ENCODE measurements at regions not wholly inside any gene's neighbourhood (a gene's known extent, or its start where the extent isn't known, plus 50 kb on each side); places are given as distances from the start of the nearest gene placed in this dataset.
A peak's percentile ranks its signal among the peaks of the same experiment; 100 is the strongest.

GRCh38 chr4:154029171-154029570 lies 240.3 kb upstream of the SFRP2 start:
- Histone ChIP-seq H2AFZ (ENCODE audit: low read length) (no peak overlapping the region), H3K18ac (ENCODE audit: insufficient read length, low read depth, low read length) (no peak overlapping the region), H3K79me1 (ENCODE audit: insufficient read depth, low read depth, low read length, poor library complexity, severe bottlenecking) (no peaks in the 10 kb centered on the region), H3K9me3 (ENCODE audit: control insufficient read depth, low read depth, low read length) (no peaks in the 10 kb centered on the region), H3K14ac (ENCODE audit: insufficient read depth, low read length) (no peak overlapping the region), H3K56ac (ENCODE audit: insufficient read length, low read depth, low read length) (no peak overlapping the region), H2BK5ac (ENCODE audit: insufficient read length, low read length) (no peak overlapping the region), H3K27ac (ENCODE audit: insufficient read length, low read depth, low read length) (no peak overlapping the region), H2BK20ac (ENCODE audit: low read depth, low read length, poor library complexity, severe bottlenecking) (peak overlapping the region; percentile 83), H3K23me2 (ENCODE audit: insufficient read length, low read depth, low read length, poor library complexity, severe bottlenecking) (no peaks in the 10 kb centered on the region), H4K5ac (ENCODE audit: insufficient read length, low read depth, low read length) (no peak overlapping the region), H3K9ac (ENCODE audit: extremely low read depth, insufficient read length, low read length) (no peak overlapping the region), H2BK15ac (ENCODE audit: low read depth, low read length) (no peak overlapping the region), H2BK120ac (ENCODE audit: low read depth, low read length, poor library complexity, severe bottlenecking) (no peak overlapping the region), H3K79me2 (ENCODE audit: insufficient read depth, low read length) (no peaks in the 10 kb centered on the region), H3T11ph (ENCODE audit: low read length) (no peak overlapping the region), H2BK12ac (ENCODE audit: insufficient read length, low read depth, low read length) (no peak overlapping the region), H4K20me1 (ENCODE audit: control insufficient read depth, insufficient read depth, insufficient read length) (no peaks in the 10 kb centered on the region), H4K91ac (ENCODE audit: insufficient read length, low read depth, low read length) (no peak overlapping the region), H3K4me2 (ENCODE audit: insufficient read depth, insufficient read length, low read length) (no peak overlapping the region), H3K4ac (ENCODE audit: low read depth, low read length) (no peak overlapping the region), H2AK5ac (ENCODE audit: insufficient read length, low read length) (no peak overlapping the region), H3K4me1 (ENCODE audit: insufficient read depth, low read length) (peaks cover 9% of the 10 kb centered on the region), H3K23ac (ENCODE audit: insufficient read length, low read depth, low read length) (no peak overlapping the region), H3K27me3 (ENCODE audit: insufficient read depth, low read length) (no peaks in the 10 kb centered on the region), H4K8ac (replicated peaks; ENCODE audit: insufficient read length, low read depth, low read length) (no peak overlapping the region)
- Mint-ChIP-seq H3K4me1 (peaks cover 27 to 30% of the 10 kb centered on the region in 2 experiments), H3K9me3 (peaks cover 10 to 13% of the 10 kb centered on the region in 2 experiments; a peak in 4 of 5 replicates), H3K27ac (no peak overlapping the region), H3K4me3 (no peak overlapping the region), H3K27me3 (ENCODE audit: low read depth) (no peaks in the 10 kb centered on the region), H3K36me3 (ENCODE audit: insufficient read depth in 1 of 3, low read depth in 3 of 3) (peaks cover 7 to 9% (median 8%) of the 10 kb centered on the region in 3 experiments)
- no peak for DNase-seq
- WGBS (ENCODE audit: extremely low coverage, insufficient read length, low lambda C conversion rate) = no CpG with 5 or more reads among the region's 2 CpGs
- TF ChIP-seq, protein P1, sequence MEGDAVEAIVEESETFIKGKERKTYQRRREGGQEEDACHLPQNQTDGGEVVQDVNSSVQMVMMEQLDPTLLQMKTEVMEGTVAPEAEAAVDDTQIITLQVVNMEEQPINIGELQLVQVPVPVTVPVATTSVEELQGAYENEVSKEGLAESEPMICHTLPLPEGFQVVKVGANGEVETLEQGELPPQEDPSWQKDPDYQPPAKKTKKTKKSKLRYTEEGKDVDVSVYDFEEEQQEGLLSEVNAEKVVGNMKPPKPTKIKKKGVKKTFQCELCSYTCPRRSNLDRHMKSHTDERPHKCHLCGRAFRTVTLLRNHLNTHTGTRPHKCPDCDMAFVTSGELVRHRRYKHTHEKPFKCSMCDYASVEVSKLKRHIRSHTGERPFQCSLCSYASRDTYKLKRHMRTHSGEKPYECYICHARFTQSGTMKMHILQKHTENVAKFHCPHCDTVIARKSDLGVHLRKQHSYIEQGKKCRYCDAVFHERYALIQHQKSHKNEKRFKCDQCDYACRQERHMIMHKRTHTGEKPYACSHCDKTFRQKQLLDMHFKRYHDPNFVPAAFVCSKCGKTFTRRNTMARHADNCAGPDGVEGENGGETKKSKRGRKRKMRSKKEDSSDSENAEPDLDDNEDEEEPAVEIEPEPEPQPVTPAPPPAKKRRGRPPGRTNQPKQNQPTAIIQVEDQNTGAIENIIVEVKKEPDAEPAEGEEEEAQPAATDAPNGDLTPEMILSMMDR (conservative IDR thresholded peaks at IDR 0.05) = no peak

All from H9 (cell line).